GM18520 (cell line): ENCODE measurements at regions not wholly inside any gene's neighbourhood (a gene's known extent, or its start where the extent isn't known, plus 50 kb on each side); places are given as distances from the start of the nearest gene placed in this dataset.
"Not testable (repeated sequence)": the region's sequence is repeated elsewhere in the genome, so short reads cannot be mapped to it uniquely, and the experiment has no call there.

Experiments
- ATAC-seq: cut with Tn5 transposase; IDR thresholded peaks from one replicate; pipeline ENCODE4 v1.9.1; 2021; ENCODE audit not compliant: unreplicated experiment

- ATAC-seq, result no peak
Observed at GRCh38 chr3:132084982-132085381, 50.2 kb upstream of the CPNE4 start.

DNA sequence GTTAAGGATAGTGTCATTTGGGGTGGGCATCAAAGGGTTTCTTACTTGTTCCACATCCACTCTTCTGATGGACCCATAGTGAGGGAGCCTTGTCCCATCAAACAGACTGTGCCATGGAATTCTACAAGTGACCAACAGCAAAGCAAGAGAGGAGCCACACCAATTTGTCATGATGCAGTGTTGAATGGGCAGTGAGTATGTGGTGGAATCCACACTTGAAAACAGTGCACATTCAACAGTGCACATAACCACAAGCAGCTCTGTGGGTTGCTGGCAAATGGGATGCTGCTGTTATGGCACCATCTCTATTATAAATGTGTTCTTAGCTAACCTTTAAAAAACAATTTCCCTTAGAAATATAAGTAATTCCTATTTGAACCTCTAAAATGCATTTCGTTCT lies 52.5 kb upstream of the CPNE4 start:
- no peak for ATAC-seq

DNA sequence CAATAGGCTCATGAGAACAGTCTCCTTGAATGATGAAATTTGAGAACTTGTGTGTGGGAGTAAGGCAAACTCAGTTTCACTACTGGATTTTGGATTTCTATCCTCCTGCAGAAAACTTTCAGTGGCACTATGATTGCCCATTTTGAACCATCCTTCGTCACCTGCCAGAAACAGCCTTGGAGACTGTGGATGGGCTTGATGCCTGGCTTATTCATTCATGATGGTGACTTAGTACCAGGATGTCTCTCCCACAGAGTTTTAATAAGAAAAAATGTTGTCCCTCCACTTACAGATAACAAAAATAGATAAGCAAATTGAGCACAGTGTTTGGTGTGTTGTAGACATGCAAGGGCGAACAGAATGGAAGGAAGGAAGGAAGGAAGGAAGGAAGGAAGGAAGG lies 53.5 kb upstream of the CPNE4 start:
- no peak for ATAC-seq

GRCh38 chr3:132090921-132091320 lies 56.1 kb upstream of the CPNE4 start:
- ATAC-seq, result no peak

DNA sequence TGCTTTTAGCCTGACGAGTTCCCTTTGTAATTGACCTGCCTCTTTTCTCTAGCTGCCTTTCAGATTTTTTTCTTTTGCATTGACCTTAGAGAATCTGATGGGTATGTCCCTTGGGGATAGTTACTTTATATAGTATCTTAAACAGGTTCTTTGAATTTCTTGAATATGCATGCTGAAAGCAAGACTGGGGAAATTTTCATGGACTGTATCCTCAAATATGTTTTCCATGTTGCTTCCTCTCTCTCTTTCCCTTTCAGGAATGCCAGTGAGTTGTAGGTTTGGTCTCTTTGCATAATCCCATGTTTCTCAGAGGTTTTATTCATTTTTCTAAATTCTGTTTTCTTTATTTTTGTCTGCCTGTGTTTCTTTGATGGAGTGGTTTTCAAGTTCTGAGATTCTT lies 81.8 kb upstream of the CPNE4 start:
- no peak for ATAC-seq

GRCh38 chr3:132117642-132118041 lies 82.8 kb upstream of the CPNE4 start:
- no peak for ATAC-seq

- ATAC-seq, result no peak
Observed at GRCh38 chr3:132119531-132119930, 84.7 kb upstream of the CPNE4 start.

GRCh38 chr3:132124096-132124495 lies 89.3 kb upstream of the CPNE4 start:
- ATAC-seq, result no peak

- no peak for ATAC-seq
Observed at GRCh38 chr3:132124651-132125284, 90.0 kb upstream of the CPNE4 start.

GRCh38 chr3:132134611-132135010 lies 99.8 kb upstream of the CPNE4 start:
- no peak for ATAC-seq

- no peak for ATAC-seq
Observed at GRCh38 chr3:132135628-132136333, 101.0 kb upstream of the CPNE4 start.

- ATAC-seq, result no peak
Observed at GRCh38 chr3:132136334-132136716, 101.5 kb upstream of the CPNE4 start.

- not testable (repeated sequence) for ATAC-seq
Observed at GRCh38 chr3:132136902-132137301, 102.1 kb upstream of the CPNE4 start.

DNA sequence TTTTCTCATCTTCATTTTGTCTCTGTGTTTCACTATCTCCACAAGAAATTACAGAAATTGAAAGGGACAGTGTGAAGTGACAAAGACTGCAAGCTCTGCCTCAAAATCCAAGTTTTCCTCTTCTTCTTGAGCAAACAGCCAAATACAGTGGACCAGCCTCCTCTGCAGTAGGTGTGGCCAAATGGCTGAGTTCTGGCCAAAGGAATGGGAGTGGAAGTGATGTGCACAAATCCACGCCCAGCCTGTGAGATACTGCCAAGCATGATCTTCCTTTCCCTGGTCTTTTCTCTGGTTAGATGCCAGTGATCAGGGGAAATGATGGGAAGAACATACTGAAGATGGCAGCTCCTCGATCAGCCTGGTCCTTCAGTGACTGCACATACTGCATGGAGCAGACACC lies 111.0 kb upstream of the CPNE4 start:
- ATAC-seq, result no peak

GRCh38 chr3:132154619-132155018 lies 119.8 kb upstream of the CPNE4 start:
- ATAC-seq, result no peak

- ATAC-seq, result no peak
Observed at GRCh38 chr3:132159145-132159544, 124.3 kb upstream of the CPNE4 start.

DNA sequence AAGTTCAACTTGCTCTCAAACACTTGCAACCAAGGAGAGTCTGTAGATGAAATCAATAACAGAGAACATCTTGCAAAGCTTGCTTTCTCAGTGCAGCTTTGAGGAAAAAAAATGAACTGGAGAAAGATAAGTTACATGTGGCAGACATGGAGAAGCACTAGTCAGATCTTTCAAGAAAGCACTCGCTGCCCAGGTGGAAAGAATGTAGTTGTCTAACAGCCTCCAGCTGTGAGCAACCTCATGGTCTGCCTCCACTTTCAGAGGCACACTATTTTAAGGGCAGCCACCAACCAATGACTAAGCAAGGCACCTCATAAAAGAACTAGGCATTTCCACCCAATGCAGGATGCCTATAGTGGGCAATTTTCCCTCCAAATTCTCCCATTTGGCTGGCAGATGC lies 125.4 kb upstream of the CPNE4 start:
- ATAC-seq, result no peak

DNA sequence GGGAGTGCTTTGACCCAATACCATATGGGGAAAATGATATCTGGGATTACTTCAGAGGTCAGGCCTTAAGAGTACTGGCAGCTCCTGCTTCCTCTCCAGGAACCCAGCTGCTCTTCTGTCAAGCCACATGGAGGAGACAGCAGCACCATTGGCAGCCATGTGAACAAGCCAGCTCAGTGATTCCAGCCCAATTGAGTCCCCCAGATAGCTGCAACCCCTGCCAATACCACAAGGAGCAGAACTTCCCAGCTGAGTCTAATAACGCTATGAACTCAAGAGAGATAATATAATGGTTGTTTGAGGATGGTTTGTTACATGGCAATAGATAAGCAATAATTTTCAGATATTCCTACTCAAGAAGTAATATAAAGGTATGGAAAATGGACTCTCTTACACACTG lies 126.8 kb upstream of the CPNE4 start:
- ATAC-seq, result no peak

DNA sequence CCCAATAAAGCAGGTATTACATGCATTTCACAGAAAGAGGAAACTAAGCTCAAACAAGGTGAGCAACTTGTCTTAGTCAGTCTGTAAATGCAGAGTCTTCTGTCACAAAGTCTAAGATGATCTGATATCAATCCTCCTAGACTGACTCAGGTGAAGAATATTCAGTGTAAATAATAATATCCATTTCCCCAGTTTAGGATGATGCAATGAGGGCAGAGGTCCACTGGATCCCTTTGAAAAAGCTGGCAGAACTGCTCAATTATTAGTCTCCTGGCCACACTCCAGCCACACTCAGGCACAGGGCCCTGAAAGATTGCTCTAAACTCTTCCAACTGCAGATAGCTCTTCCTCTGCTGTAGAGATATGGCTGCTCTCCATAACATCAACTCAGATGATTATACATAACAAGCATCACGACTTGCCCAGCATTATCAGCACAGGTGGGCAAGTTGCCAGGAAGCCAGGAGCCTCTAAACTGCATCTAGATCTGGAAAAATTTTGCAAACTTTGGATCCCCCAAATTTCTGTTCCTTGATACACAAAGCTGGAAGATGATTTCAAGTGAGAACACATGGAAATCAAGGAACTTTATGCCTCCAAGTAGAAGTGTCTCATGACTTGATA lies 129.8 kb upstream of the CPNE4 start:
- no peak for ATAC-seq

GRCh38 chr3:132167870-132168269 lies 133.1 kb upstream of the CPNE4 start:
- no peak for ATAC-seq

DNA sequence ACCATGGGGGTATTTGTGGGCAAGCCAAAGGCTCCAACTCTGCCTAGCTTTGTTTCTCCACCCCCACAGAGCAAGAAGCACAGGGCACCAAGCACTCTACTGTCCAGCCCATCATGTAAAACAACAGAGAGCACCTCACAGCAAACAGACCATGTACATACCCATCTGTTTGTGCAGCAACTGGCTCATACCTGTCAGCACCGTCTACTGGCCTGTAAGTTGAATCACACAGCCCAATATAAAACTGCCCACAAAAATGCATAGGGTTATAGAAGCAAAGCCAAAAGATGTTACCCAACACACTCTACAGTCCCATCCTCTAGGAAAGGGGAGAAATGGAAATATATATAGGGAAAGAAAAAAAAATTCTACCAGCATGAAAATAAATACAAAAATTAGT lies 139.7 kb upstream of the CPNE4 start:
- ATAC-seq, result no peak

DNA sequence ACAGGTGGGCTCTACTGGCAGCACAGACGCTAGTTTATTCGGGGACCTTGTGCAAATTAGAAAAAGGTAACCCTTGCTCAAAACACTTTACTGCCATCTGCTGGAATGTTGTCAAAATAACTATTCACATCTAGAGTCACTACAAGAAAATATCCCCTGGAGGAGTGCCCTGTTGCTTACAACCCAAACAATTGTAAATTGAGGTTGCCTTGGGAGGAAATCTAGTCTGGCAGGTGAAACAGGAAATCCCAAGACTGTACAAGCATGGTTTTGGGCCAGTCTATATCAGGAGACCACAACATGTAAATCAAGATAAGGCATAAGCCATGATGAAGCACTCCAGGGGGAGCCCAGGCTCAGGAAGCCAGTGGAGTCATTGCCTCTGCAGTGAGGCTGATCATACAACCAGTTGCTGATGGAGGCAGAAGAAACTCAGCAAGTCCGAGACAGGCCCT lies 136.8 kb upstream of the ACP3 start:
- ATAC-seq, result no peak
